GM18870 (cell line): ENCODE measurements at regions not wholly inside any gene's neighbourhood (a gene's known extent, or its start where the extent isn't known, plus 50 kb on each side); places are given as distances from the start of the nearest gene placed in this dataset.

Experiments
- ATAC-seq: cut with Tn5 transposase; IDR thresholded peaks from one replicate; pipeline ENCODE4 v1.9.1; 2021; ENCODE audit warnings: moderate library complexity; ENCODE audit not compliant: unreplicated experiment

DNA sequence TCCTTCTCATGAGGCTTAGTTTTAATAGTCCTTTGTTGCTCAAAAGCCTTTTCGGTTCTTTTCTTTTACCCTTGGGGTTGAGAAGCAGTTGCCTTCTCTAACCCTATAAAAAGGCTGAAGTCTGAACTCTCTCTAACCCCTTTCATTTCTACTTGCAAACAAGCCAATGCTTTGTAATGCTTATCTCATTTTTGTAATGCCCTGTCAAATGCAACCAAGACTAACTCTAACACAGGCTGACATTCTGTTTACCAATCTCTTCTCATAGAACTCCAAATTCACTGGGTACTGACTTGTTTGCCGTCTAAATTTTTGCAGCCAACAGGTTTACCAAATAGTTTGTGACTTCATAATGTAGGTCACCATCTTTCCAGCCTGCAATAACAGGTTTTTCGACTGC lies 233.9 kb upstream of the SNX7 start:
- ATAC-seq = no peak

- ATAC-seq = no peak
These were observed 235.4 kb upstream of the SNX7 start for GRCh38 chr1:98426092-98426491.

GRCh38 chr1:98422816-98423215 lies 238.7 kb upstream of the SNX7 start:
- no peak for ATAC-seq

DNA sequence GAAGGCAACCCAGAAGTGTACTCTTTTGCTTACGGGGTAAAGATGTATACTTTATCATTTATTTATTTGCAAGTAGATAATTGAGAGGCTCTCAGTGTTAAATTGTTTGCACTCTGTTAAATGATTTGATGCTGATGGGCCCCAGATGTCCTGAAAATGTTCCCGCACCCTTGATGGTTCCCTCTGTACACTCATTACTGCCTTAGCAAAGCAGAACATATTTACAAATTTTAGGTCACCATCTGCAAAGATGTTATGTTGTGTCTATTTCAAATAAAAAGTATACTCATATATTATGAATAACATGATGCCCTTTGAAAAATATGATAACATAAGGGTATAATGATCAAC lies 240.5 kb upstream of the SNX7 start:
- no peak for ATAC-seq

GRCh38 chr1:98420376-98421084 lies 241.0 kb upstream of the SNX7 start:
- ATAC-seq = no peak

DNA sequence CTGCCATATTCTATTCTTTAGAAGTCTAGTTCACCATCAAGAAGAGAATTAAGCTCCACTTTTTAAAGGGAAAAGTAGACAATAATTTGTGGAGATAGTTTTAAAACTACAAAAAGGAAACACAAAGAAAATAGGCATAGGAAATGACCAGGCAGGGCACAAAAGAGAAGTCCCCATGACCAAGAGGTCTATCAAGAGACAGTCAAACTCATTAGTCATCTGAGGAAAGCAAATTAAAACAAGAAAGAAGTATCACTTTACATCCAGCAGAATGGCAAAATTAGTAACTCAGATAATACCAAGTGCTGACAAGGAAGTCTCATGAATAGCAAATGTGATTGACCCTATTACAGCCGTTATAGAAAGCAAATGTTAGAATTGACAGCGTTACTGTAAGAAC lies 243.7 kb upstream of the SNX7 start:
- ATAC-seq = no peak

DNA sequence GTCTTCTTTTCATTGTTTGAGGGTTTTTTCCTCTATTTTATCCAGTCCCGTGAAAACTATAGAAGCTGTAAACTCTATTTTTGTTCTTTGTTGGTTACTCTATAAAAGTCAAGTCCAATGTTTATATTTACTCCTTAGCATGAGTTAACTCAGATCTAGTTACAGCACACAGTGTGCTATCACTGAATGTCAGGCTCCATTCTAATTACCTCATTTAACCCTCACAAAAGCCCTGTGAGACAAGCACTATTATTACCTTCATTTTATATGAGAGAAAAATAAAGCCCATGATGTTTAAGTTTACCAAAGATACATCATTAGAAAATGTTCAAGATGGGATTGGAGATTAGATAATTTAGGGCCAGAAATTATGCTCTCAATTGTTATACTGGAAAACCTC lies 251.4 kb upstream of the SNX7 start:
- ATAC-seq = no peak

DNA sequence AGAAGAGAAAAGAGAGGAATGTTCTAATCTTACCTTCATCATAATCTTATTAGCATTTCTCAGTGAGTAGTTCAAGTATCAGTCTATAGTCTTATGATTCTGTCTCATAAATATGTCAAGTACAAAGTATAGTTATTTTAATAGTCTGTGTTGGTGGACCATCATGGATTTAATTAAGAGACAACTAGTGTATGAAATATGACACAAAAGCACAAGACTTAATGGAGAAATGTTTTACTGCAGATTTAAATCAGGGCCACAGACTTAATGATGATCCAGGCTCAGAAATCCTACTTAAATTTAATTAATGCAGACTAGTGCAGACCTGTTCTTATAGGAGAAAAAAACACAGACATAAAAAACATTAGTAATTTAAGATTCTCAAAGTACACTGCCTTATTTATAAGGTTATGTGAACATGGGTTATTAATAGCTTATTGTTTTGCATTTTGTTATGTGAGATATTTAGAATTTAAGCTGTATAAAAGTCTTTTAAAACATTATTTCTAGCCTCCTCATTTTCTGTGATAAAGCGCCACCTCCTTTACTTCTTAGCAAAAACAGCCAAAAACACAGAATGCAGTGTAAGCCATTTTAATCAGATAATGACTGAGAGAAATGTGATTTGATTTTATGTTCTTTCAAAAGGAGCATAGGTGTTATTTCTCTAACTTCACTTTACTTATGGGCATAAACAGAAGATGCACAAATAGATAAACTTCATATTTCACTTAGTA lies 255.0 kb upstream of the SNX7 start:
- no peak for ATAC-seq

- ATAC-seq = peak; percentile 84
These were observed 255.9 kb upstream of the SNX7 start for GRCh38 chr1:98405581-98406074.

GRCh38 chr1:98404866-98405265 lies 256.7 kb upstream of the SNX7 start:
- no peak for ATAC-seq

- ATAC-seq = no peak
These were observed 257.5 kb upstream of the SNX7 start for GRCh38 chr1:98403963-98404480.

GRCh38 chr1:98402860-98403259 lies 258.7 kb upstream of the SNX7 start:
- no peak for ATAC-seq

DNA sequence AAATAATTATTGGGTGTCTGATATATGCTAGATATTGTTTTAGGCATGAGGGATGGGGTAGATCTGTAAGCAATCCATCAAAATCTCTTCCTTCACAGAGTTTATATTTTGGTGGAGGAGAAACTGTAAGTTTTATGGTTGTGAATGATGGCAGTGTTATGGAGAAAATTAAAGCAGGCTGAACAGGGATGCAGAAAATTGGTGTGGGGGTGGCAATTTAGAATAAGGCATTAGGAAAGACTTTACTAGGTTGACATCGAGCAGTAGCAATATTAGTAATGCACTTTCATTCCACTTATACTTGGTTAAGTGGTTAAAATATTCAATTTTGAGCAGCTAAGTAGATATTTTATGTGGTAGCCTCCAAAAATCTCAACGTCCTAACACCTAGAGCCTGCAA lies 261.1 kb upstream of the SNX7 start:
- no peak for ATAC-seq

DNA sequence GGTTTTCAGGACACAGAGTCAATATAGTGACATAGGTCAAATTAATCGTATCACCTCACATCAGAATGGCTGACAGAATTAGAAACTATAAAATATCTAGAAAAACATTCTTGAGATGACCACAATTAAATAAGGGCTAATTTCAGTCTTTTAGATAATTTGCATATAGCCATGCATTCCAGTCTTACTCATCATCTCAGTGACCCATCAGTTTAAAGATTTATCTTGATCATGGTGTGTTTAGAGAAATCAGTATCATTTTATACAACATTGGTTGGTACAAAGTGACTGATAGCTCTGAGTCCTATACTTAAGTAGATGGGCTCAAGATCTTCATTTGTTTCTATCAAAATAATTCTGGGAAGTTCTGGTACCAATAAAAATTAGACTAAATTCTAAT lies 262.3 kb upstream of the SNX7 start:
- no peak for ATAC-seq

DNA sequence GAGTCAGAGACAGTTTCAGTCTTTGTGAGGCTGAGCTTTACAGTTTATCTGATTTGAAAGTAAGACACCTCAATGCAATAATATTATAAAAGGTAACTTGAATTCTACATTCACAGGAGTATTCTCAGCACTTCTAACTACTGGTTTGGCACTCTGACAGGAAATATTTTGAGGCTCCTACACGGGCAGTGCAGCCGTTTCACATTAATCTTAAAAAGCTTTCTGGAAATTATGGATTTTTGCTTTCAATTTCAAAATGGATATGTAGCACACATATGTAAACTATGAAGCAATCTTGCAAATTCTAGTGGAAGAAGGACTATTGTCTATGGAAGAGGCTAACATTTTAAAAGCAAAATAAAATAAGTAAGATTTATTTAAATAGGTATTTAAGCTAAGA lies 262.9 kb upstream of the SNX7 start:
- ATAC-seq = no peak

- no peak for ATAC-seq
These were observed 263.4 kb upstream of the SNX7 start for GRCh38 chr1:98398092-98398491.

- no peak for ATAC-seq
These were observed 267.8 kb upstream of the SNX7 start for GRCh38 chr1:98393719-98394118.

GRCh38 chr1:98391175-98391574 lies 270.3 kb upstream of the SNX7 start:
- ATAC-seq = no peak

GRCh38 chr1:98389809-98390208 lies 271.7 kb upstream of the SNX7 start:
- ATAC-seq = no peak

GRCh38 chr1:98388441-98388840 lies 273.1 kb upstream of the SNX7 start:
- ATAC-seq = peak; percentile 71

DNA sequence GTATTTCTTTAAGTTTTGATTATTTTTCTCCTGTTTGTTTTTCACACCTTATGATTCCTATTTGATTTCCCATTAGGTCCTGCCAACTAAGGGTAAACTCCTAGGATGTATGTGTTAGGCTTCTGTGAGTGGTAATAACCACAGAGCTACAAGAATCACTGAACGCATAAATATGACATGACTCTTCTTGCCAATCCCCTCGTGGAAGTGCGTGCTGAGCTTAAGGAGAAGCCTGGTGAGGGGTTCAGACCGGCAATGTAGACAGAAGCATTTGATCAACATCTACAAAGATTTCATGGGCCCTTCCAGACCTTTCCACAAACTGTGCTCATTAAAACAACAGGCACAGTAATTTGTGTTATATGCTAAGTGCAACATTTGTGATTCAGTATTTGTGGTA lies 273.8 kb upstream of the SNX7 start:
- no peak for ATAC-seq

DNA sequence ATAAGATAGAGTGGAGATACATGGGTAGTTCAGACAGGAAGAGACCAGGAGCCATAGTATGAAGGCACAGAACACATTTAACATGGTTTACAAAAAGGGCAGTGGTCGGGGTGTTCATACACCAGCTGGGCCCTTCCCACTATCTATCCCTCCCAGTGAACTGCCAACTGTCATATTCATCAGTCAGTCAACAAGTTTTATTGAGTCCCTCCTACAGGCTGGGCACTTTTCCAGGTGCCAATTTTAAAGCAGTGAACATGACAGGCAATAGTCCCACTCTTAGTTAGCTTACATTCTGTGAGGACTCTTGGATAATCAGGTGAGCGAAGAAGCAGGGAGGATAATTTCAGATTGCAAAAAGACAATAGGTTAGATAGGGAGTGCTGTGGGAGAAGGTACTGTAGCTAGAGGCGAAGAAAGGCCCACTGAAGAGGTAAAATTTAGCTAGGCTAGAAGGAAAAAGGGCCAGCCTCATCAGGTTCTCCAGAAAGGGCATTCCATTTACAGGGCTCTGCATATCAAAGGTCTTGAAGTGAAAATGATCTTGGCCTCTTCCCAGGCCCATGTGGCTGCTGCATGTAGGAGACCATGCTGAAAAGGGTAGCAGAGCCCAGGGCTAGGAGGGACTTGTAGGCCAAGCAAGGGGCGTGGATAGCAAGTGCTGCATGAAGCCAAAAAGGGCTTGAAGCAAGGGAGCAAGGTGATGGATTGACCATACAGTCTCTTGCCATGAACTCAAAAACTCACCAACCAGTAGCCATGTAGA lies 274.7 kb upstream of the SNX7 start:
- ATAC-seq = no peak
